Erythroblast (primary cell): ENCODE measurements at regions not wholly inside any gene's neighbourhood (a gene's known extent, or its start where the extent isn't known, plus 50 kb on each side); places are given as distances from the start of the nearest gene placed in this dataset.

ENCODE experiments used
- GATA1 ChIP-seq: IDR thresholded peaks from 2 replicates; pipeline ENCODE4 v1.6.1; 2011; ENCODE audit warnings: low read depth, mild to moderate bottlenecking, control low read depth, low read length, moderate library complexity
- POLR2A ChIP-seq: IDR thresholded peaks from 2 replicates; pipeline ENCODE4 v1.6.1; 2011; ENCODE audit warnings: mild to moderate bottlenecking, low read length

GRCh38 chr12:61213646-61214045 lies 1046.6 kb upstream of the USP15 start:
- TF ChIP-seq POLR2A (no peak), GATA1 (no peak)
